ENCODE measurements at regions not wholly inside any gene's neighbourhood (a gene's known extent, or its start where the extent isn't known, plus 50 kb on each side); places are given as distances from the start of the nearest gene placed in this dataset.
"Not testable (repeated sequence)": the region's sequence is repeated elsewhere in the genome, so short reads cannot be mapped to it uniquely, and the experiment has no call there.

DNA sequence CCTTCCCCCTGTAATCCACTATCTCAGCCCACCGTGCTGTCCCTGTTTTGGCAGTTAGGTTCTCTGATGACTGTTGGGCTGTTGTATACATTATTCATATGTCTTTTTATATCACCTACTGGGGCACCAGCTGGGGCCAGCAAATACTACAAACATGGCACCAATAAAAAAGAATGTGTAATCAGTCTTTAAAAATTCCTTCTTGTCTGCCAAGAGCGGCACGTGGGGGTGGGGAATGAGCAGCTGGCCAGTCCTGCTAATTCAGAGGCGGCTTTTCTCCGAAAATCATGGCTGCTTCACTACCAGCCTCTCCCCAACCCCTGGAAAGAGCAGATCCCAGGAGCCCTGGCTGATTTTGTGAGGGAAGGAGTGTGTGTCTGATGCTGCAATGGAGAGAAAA is 77.7 kb upstream of the EEF2KMT start:
- H3K9ac ChIP-seq (ENCODE audit: low read length): no peak overlapping the region
- no peak overlapping the region for H2AFZ ChIP-seq (ENCODE audit: insufficient read depth, low read length, poor library complexity)

DNA sequence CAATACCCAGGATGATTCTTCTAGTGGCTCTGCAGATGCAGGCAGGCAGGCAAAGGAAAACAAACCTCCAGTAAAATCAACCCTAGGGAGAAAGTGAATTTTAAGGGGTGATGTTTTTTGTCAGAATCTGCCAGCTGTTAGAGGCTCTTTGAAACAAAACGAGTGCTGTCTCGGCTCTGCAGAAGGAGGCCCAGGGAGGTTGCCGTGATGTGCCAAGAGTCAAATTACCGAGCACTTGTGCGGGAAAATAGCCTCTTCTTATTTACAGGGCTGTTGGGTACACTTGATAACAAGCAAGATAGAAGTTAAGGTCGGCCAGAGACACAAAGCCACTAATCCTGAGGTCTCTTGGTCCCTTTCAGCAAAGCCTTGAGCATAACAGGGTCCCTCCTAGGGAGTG is 68.9 kb upstream of the EEF2KMT start:
- Histone ChIP-seq H4K12ac (ENCODE audit: low read depth, low read length) (no peak overlapping the region), H3K27ac (ENCODE audit: low read depth, low read length) (no peak overlapping the region), H3K27me3 (ENCODE audit: insufficient read depth, low read length) (no peaks in the 10 kb centered on the region), H2BK12ac (ENCODE audit: low read length) (no peak overlapping the region), H3K23ac (ENCODE audit: low read length) (no peak overlapping the region), H3K36me3 (ENCODE audit: control insufficient read depth in 1 of 2, insufficient read depth in 2 of 2, low read length in 2 of 2) (no peaks in the 10 kb centered on the region), H4K91ac (ENCODE audit: low read depth, low read length) (no peak overlapping the region), H2BK120ac (ENCODE audit: insufficient read depth, low read length, poor library complexity) (no peak overlapping the region), H2BK5ac (ENCODE audit: low read depth, low read length, poor library complexity) (no peak overlapping the region), H4K8ac (ENCODE audit: low read depth, low read length) (no peak overlapping the region), H2AK5ac (ENCODE audit: low read length) (no peak overlapping the region), H3K4ac (ENCODE audit: low read depth, low read length) (no peak overlapping the region), H3K79me2 (ENCODE audit: control insufficient read depth, insufficient read depth, low read length, poor library complexity) (no peaks in the 10 kb centered on the region), H2AFZ (ENCODE audit: insufficient read depth, low read length, poor library complexity) (no peak overlapping the region), H3K9ac (ENCODE audit: low read length) (no peak overlapping the region), H3K79me1 (ENCODE audit: low read length) (no peaks in the 10 kb centered on the region), H3K18ac (ENCODE audit: low read length) (no peak overlapping the region), H3K4me3 (ENCODE audit: low read depth, low read length) (no peak overlapping the region), H3K4me1 (ENCODE audit: control insufficient read depth in 1 of 2, insufficient read depth in 2 of 2, low read length in 2 of 2) (no peaks in the 10 kb centered on the region), H3K9me3 (ENCODE audit: insufficient read depth, low read depth, low read length) (peaks cover 2% of the 10 kb centered on the region), H3K14ac (ENCODE audit: low read length) (no peak overlapping the region), H3K4me2 (ENCODE audit: low read length) (no peak overlapping the region)
- no CpG with 5 or more reads among the region's 6 CpGs for WGBS (ENCODE audit: extremely low coverage, insufficient coverage, insufficient read length)
- no peak for DNase-seq

More for the DNA sequence above, 77.7 kb upstream of the EEF2KMT start:
- no peak overlapping the region for H3K14ac ChIP-seq (ENCODE audit: low read length)
- no peak overlapping the region for H2AK5ac ChIP-seq (ENCODE audit: low read length)
- no peaks in the 10 kb centered on the region for H3K79me2 ChIP-seq (ENCODE audit: control insufficient read depth, insufficient read depth, low read length, poor library complexity)
- H3K27me3 ChIP-seq (ENCODE audit: insufficient read depth, low read length): no peaks in the 10 kb centered on the region
- no peak for DNase-seq
- no peak overlapping the region for H2BK120ac ChIP-seq (ENCODE audit: insufficient read depth, low read length, poor library complexity)
- no peaks in the 10 kb centered on the region for H3K79me1 ChIP-seq (ENCODE audit: low read length)
- H3K4me3 ChIP-seq (ENCODE audit: low read depth, low read length): no peak overlapping the region
- H3K27ac ChIP-seq (ENCODE audit: low read depth, low read length): no peak overlapping the region
- no peaks in the 10 kb centered on the region for H3K4me1 ChIP-seq (ENCODE audit: control insufficient read depth in 1 of 2, insufficient read depth in 2 of 2, low read length in 2 of 2)
- H2BK5ac ChIP-seq (ENCODE audit: low read depth, low read length, poor library complexity): no peak overlapping the region
- no peak overlapping the region for H3K23ac ChIP-seq (ENCODE audit: low read length)
- H2BK12ac ChIP-seq (ENCODE audit: low read length): no peak overlapping the region
- H3K4me2 ChIP-seq (ENCODE audit: low read length): no peak overlapping the region
- no CpG with 5 or more reads among the region's 5 CpGs for WGBS (ENCODE audit: extremely low coverage, insufficient coverage, insufficient read length)
- H3K9me3 ChIP-seq (ENCODE audit: insufficient read depth, low read depth, low read length): peaks cover 4% of the 10 kb centered on the region
- no peak overlapping the region for H3K4ac ChIP-seq (ENCODE audit: low read depth, low read length)
- H3K18ac ChIP-seq (ENCODE audit: low read length): no peak overlapping the region
- no peak overlapping the region for H4K12ac ChIP-seq (ENCODE audit: low read depth, low read length)
- H3K36me3 ChIP-seq (ENCODE audit: control insufficient read depth in 1 of 2, insufficient read depth in 2 of 2, low read length in 2 of 2): no peaks in the 10 kb centered on the region
- H4K8ac ChIP-seq (ENCODE audit: low read depth, low read length): no peak overlapping the region
- H4K91ac ChIP-seq (ENCODE audit: low read depth, low read length): no peak overlapping the region

DNA sequence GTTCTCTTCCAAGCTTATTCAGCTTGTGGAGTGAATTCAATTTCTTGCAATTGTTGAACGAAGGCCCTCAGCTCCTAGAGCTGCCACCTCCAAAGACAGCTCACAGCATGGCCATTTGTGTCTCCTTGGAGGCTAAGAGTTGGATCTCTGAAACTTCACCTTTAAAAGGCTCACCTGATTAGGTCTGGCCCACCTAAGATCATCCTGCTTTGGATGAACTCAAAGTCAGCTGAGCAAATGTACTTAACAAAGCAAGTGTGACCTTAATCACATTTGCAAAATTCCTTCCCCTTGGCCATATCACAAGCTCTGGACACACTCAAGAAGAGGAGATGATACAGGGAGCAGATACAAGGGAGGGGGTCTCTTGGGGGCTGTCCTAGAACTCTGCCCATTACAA is 67.8 kb upstream of the EEF2KMT start:
- H3K27ac ChIP-seq (ENCODE audit: low read depth, low read length); DNase-seq: not testable (repeated sequence)

DNA sequence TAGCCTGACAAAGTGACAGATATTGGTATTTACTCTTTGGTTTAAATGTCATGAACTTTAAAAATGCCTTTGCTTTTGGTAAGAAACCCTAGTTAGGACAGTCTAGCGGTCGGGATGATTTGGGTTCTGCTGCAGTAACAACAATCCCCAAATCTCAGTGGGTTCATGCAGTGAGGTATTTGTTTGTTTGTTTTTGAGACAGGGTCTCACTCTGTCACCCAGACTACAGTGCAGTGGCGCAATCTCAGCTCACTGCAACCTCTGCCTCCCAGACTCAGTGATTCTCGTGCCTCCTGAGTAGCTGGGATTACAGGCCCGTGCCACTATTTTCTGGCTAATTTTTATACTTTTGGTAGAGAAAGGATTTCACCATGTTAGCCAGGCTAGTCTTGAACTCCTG is 65.2 kb upstream of the EEF2KMT start:
- H3K23ac ChIP-seq (ENCODE audit: low read length); DNase-seq; H3K4me2 ChIP-seq (ENCODE audit: low read length); H2AFZ ChIP-seq (ENCODE audit: insufficient read depth, low read length, poor library complexity); H3K18ac ChIP-seq (ENCODE audit: low read length); H3K4me1 ChIP-seq (ENCODE audit: control insufficient read depth in 1 of 2, insufficient read depth in 2 of 2, low read length in 2 of 2); H3K36me3 ChIP-seq (ENCODE audit: control insufficient read depth in 1 of 2, insufficient read depth in 2 of 2, low read length in 2 of 2); H4K8ac ChIP-seq (ENCODE audit: low read depth, low read length); H3K14ac ChIP-seq (ENCODE audit: low read length); H3K27me3 ChIP-seq (ENCODE audit: insufficient read depth, low read length); H3K4ac ChIP-seq (ENCODE audit: low read depth, low read length); H3K27ac ChIP-seq (ENCODE audit: low read depth, low read length); H3K9me3 ChIP-seq (ENCODE audit: insufficient read depth, low read depth, low read length); H3K79me1 ChIP-seq (ENCODE audit: low read length); H4K91ac ChIP-seq (ENCODE audit: low read depth, low read length); H4K12ac ChIP-seq (ENCODE audit: low read depth, low read length); H2BK5ac ChIP-seq (ENCODE audit: low read depth, low read length, poor library complexity); H3K9ac ChIP-seq (ENCODE audit: low read length); H3K4me3 ChIP-seq (ENCODE audit: low read depth, low read length); H2AK5ac ChIP-seq (ENCODE audit: low read length); H3K79me2 ChIP-seq (ENCODE audit: control insufficient read depth, insufficient read depth, low read length, poor library complexity); H2BK120ac ChIP-seq (ENCODE audit: insufficient read depth, low read length, poor library complexity); H2BK12ac ChIP-seq (ENCODE audit: low read length): not testable (repeated sequence)
- WGBS (ENCODE audit: extremely low coverage, insufficient coverage, insufficient read length): no CpG with 5 or more reads among the region's 5 CpGs

More for the DNA sequence above, 67.8 kb upstream of the EEF2KMT start:
- H4K12ac ChIP-seq (ENCODE audit: low read depth, low read length); H2BK12ac ChIP-seq (ENCODE audit: low read length); H2BK120ac ChIP-seq (ENCODE audit: insufficient read depth, low read length, poor library complexity); H3K79me2 ChIP-seq (ENCODE audit: control insufficient read depth, insufficient read depth, low read length, poor library complexity); H3K4me1 ChIP-seq (ENCODE audit: control insufficient read depth in 1 of 2, insufficient read depth in 2 of 2, low read length in 2 of 2); H3K9ac ChIP-seq (ENCODE audit: low read length); H2AK5ac ChIP-seq (ENCODE audit: low read length); H3K36me3 ChIP-seq (ENCODE audit: control insufficient read depth in 1 of 2, insufficient read depth in 2 of 2, low read length in 2 of 2); H4K91ac ChIP-seq (ENCODE audit: low read depth, low read length); H3K4ac ChIP-seq (ENCODE audit: low read depth, low read length); H3K23ac ChIP-seq (ENCODE audit: low read length); H3K79me1 ChIP-seq (ENCODE audit: low read length); H3K4me2 ChIP-seq (ENCODE audit: low read length); H2AFZ ChIP-seq (ENCODE audit: insufficient read depth, low read length, poor library complexity); H2BK5ac ChIP-seq (ENCODE audit: low read depth, low read length, poor library complexity); H3K9me3 ChIP-seq (ENCODE audit: insufficient read depth, low read depth, low read length); H3K14ac ChIP-seq (ENCODE audit: low read length); H4K8ac ChIP-seq (ENCODE audit: low read depth, low read length); H3K27me3 ChIP-seq (ENCODE audit: insufficient read depth, low read length); H3K4me3 ChIP-seq (ENCODE audit: low read depth, low read length); H3K18ac ChIP-seq (ENCODE audit: low read length): not testable (repeated sequence)
- WGBS (ENCODE audit: extremely low coverage, insufficient coverage, insufficient read length): no CpG with 5 or more reads among the region's 1 CpG
